KMS-11 (cell line): ENCODE measurements at regions not wholly inside any gene's neighbourhood (a gene's known extent, or its start where the extent isn't known, plus 50 kb on each side); places are given as distances from the start of the nearest gene placed in this dataset.

Source experiments
- H2AFZ ChIP-seq: fragments of 200-600 bp; sonication (generic); 2 replicates; pipeline ENCODE4 v1.6.1; 2016; ENCODE audit warnings: antibody characterized with exemption, mixed run types, low read depth
- H3K27ac ChIP-seq: fragments of 200-600 bp; sonication (generic); 2 replicates; pipeline ENCODE4 v1.6.1; 2016; ENCODE audit warnings: mild to moderate bottlenecking, mixed run types
- H3K27me3 ChIP-seq: fragments of 200-600 bp; sonication (generic); 2 replicates; pipeline ENCODE4 v1.6.1; 2017; ENCODE audit warnings: mild to moderate bottlenecking, low read depth, mixed run types, moderate library complexity; ENCODE audit not compliant: insufficient read depth
- H3K36me3 ChIP-seq: fragments of 200-600 bp; sonication (generic); 2 replicates; pipeline ENCODE4 v1.6.1; 2017; ENCODE audit warnings: mild to moderate bottlenecking, mixed run types; ENCODE audit not compliant: insufficient read depth
- H3K4me1 ChIP-seq: fragments of 200-600 bp; sonication (generic); 2 replicates; pipeline ENCODE4 v1.6.1; 2016; ENCODE audit warnings: mild to moderate bottlenecking, low read depth, mixed run types; ENCODE audit not compliant: poor library complexity, severe bottlenecking
- H3K4me2 ChIP-seq: fragments of 200-600 bp; sonication (generic); 2 replicates; pipeline ENCODE4 v1.7.0; 2016; ENCODE audit warnings: mild to moderate bottlenecking, mixed run types
- H3K4me3 ChIP-seq: fragments of 200-600 bp; sonication (generic); IDR thresholded peaks from 2 replicates; pipeline ENCODE4 v1.6.1; 2017; ENCODE audit warnings: low read depth, low read length, mixed read lengths; ENCODE audit not compliant: insufficient read depth
- H3K79me2 ChIP-seq: fragments of 200-600 bp; sonication (generic); 2 replicates; pipeline ENCODE4 v1.6.1; 2016; ENCODE audit warnings: low read depth, mixed run types; ENCODE audit not compliant: insufficient read depth
- H3K9ac ChIP-seq: fragments of 200-600 bp; sonication (generic); 2 replicates; pipeline ENCODE4 v1.6.1; 2016; ENCODE audit warnings: mild to moderate bottlenecking, mixed run types
- H4K20me1 ChIP-seq: fragments of 200-600 bp; sonication (generic); 2 replicates; pipeline ENCODE4 v1.6.1; 2016; ENCODE audit warnings: mild to moderate bottlenecking, mixed run types; ENCODE audit not compliant: insufficient read depth
- CTCF ChIP-seq: fragments of 200-600 bp; sonication (generic); conservative IDR thresholded peaks from 2 replicates; pipeline ENCODE4 v1.6.1; 2017; ENCODE audit warnings: low read depth, mild to moderate bottlenecking, antibody characterized with exemption, low read length, moderate library complexity, mixed read lengths

DNA sequence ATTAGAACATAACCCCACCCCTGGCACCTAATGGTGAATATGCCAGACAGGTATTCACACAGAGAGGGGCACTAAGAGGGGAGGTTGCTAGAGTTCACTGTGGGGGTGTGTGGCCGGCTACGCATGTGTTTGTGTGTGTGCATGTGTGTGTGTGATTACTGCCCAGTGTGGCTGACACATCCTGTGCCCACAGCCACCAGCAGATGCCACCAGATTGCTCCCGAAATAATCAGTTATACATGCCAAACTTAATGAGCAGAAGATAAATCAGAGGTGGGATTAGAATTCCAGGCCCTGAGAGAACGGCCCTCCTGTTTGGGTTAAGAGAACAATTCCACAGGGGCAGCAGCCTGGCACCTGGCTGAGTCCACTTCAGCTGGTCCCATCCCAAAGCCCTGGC is 91.8 kb upstream of the TBCA start:
- Histone ChIP-seq H2AFZ (no peak overlapping the region), H3K36me3 (no peaks in the 10 kb centered on the region), H3K79me2 (no peaks in the 10 kb centered on the region), H3K27ac (no peak overlapping the region), H3K4me2 (no peak overlapping the region), H4K20me1 (no peaks in the 10 kb centered on the region), H3K9ac (no peak overlapping the region), H3K4me3 (no peak overlapping the region), H3K27me3 (no peaks in the 10 kb centered on the region), H3K4me1 (no peaks in the 10 kb centered on the region)
- no peak for TF ChIP-seq CTCF

GRCh38 chr5:77867194-77867691 is 91.1 kb upstream of the TBCA start:
- no peak overlapping the region for H3K4me2 ChIP-seq
- H3K9ac ChIP-seq: no peak overlapping the region
- H3K27me3 ChIP-seq: no peaks in the 10 kb centered on the region
- no peaks in the 10 kb centered on the region for H3K4me1 ChIP-seq
- no peak overlapping the region for H3K4me3 ChIP-seq
- no peak overlapping the region for H3K27ac ChIP-seq
- peak; percentile 61 for TF ChIP-seq CTCF
- no peaks in the 10 kb centered on the region for H4K20me1 ChIP-seq
- no peak overlapping the region for H2AFZ ChIP-seq
- H3K36me3 ChIP-seq: no peaks in the 10 kb centered on the region
- no peaks in the 10 kb centered on the region for H3K79me2 ChIP-seq

GRCh38 chr5:77866198-77866597 is 90.1 kb upstream of the TBCA start:
- Histone ChIP-seq H3K79me2 (no peaks in the 10 kb centered on the region), H4K20me1 (no peaks in the 10 kb centered on the region), H3K4me2 (no peak overlapping the region), H3K9ac (no peak overlapping the region), H3K27ac (no peak overlapping the region), H3K27me3 (no peaks in the 10 kb centered on the region), H3K4me1 (no peaks in the 10 kb centered on the region), H3K4me3 (no peak overlapping the region), H3K36me3 (no peaks in the 10 kb centered on the region), H2AFZ (no peak overlapping the region)
- no peak for TF ChIP-seq CTCF

- Histone ChIP-seq H3K79me2 (no peaks in the 10 kb centered on the region), H3K36me3 (no peaks in the 10 kb centered on the region), H3K27ac (no peak overlapping the region), H3K4me2 (no peak overlapping the region), H3K4me3 (no peak overlapping the region), H3K9ac (no peak overlapping the region), H4K20me1 (no peaks in the 10 kb centered on the region), H2AFZ (no peak overlapping the region), H3K4me1 (no peaks in the 10 kb centered on the region), H3K27me3 (no peaks in the 10 kb centered on the region)
- no peak for TF ChIP-seq CTCF
Measured at GRCh38 chr5:77864997-77865396, 88.9 kb upstream of the TBCA start.
